ENCODE measurements at regions not wholly inside any gene's neighbourhood (a gene's known extent, or its start where the extent isn't known, plus 50 kb on each side); places are given as distances from the start of the nearest gene placed in this dataset.
"Not testable (repeated sequence)": the region's sequence is repeated elsewhere in the genome, so short reads cannot be mapped to it uniquely, and the experiment has no call there.

GRCh38 chr21:7956998-7957712, 2564.2 kb upstream of the TPTE start:
- H3K4me2 ChIP-seq (ENCODE audit: insufficient read depth in 1 of 2, low read depth in 2 of 2, low read length in 2 of 2); CTCF ChIA-PET (ENCODE audit: partially characterized antibody); H3K36me3 ChIP-seq (ENCODE audit: control insufficient read depth in 2 of 4, insufficient read depth in 4 of 4, low read length in 3 of 4); H2BK120ac ChIP-seq (replicated peaks; ENCODE audit: low read depth, low read length); H3K56ac ChIP-seq (replicated peaks; ENCODE audit: insufficient read length, low read depth, low read length); H3K4ac ChIP-seq (replicated peaks; ENCODE audit: insufficient read length, low read depth, low read length); H3K27me3 ChIP-seq (replicated peaks in 1 of 4; ENCODE audit: control insufficient read depth in 3 of 4, extremely low read depth in 1 of 4, insufficient read depth in 3 of 4, low read length in 3 of 4); H3K79me1 ChIP-seq (ENCODE audit: low read depth, low read length); H2AK5ac ChIP-seq (ENCODE audit: low read depth, low read length); H3K23ac ChIP-seq (ENCODE audit: insufficient read length); H2BK12ac ChIP-seq (ENCODE audit: low read depth, low read length); H4K20me1 ChIP-seq (replicated peaks in 1 of 2; ENCODE audit: control insufficient read depth in 1 of 2, insufficient read depth in 2 of 2, low read length in 2 of 2); H4K91ac ChIP-seq (replicated peaks; ENCODE audit: insufficient read length, low read length); H3K4me1 ChIP-seq (replicated peaks in 1 of 4; ENCODE audit: control insufficient read depth in 3 of 4, insufficient read depth in 4 of 4, low read length in 3 of 4); H4K8ac ChIP-seq (ENCODE audit: extremely low read depth, insufficient read depth, low read length); H4K5ac ChIP-seq (ENCODE audit: insufficient read length, low read depth, low read length); H3K79me2 ChIP-seq (ENCODE audit: control insufficient read depth in 1 of 2, insufficient read depth in 2 of 2, low read length in 2 of 2); POLR2A ChIA-PET (ENCODE audit: partially characterized antibody); H2BK20ac ChIP-seq (ENCODE audit: low read length); H3K27ac ChIP-seq (ENCODE audit: low read depth, low read length); DNase-seq (ENCODE audit: low read depth in 1 of 2, low spot score in 2 of 2); H3K9ac ChIP-seq (replicated peaks in 1 of 4; ENCODE audit: extremely low read depth in 1 of 4, low read depth in 3 of 4, low read length in 3 of 4); H2BK15ac ChIP-seq (ENCODE audit: low read length); H3K18ac ChIP-seq (ENCODE audit: extremely low read depth, low read length); H3K4me3 ChIP-seq (ENCODE audit: extremely low read depth in 1 of 4, insufficient read depth in 2 of 4, low read depth in 3 of 4, low read length in 4 of 4); H2AFZ ChIP-seq (ENCODE audit: low read length); H3K14ac ChIP-seq (ENCODE audit: insufficient read length); H2BK5ac ChIP-seq (ENCODE audit: low read depth, low read length); FAIRE-seq: not testable (repeated sequence)
- WGBS, 2 experiments (ENCODE audit: extremely low coverage in 1 of 2, insufficient coverage in 1 of 2, insufficient read length in 1 of 2, insufficient replicate concordance in 2 of 2, low coverage in 1 of 2, low lambda C conversion rate in 2 of 2, missing lambda C conversion rate in 1 of 2): 83% methylated on average over 5 of the region's 5 CpGs; no CpG with 5 or more reads in 1 of the 2 experiments
- Histone ChIP-seq H3K23me2 (ENCODE audit: low read depth, low read length) (peaks cover 41% of the 10 kb centered on the region; the same call in 1 of the 2 replicates), H3K9me3 (ENCODE audit: insufficient read depth in 2 of 2, low read depth in 1 of 2, low read length in 1 of 2) (peaks cover 64 to 73% of the 10 kb centered on the region in 2 experiments)

All from H1 (cell line).